HepG2 (cell line): ENCODE measurements at regions not wholly inside any gene's neighbourhood (a gene's known extent, or its start where the extent isn't known, plus 50 kb on each side); places are given as distances from the start of the nearest gene placed in this dataset.

Experiments used
- ATAC-seq: fragments of 200-7000 bp; cut with Tn5 transposase; 3 replicates; pipeline ENCODE4 v1.9.1; 2020; ENCODE audit warnings: mild to moderate bottlenecking, moderate library complexity
- BruUV-seq: library from RNA; stranded (reverse); fragments of 400-500 nt; replicated peaks from 2 replicates; lab custom pipeline; 2021; lab: Mats Ljungman, UMichigan
- CTCF ChIA-PET: fragments of 300-600 bp; formaldehyde crosslinking; extraction: SDS; loops from one replicate; lab custom pipeline; 2021; ENCODE audit warnings: low total read pairs, inconsistent platforms, low intra/inter-chr PET ratio; lab: Yijun Ruan, JAX
- POLR2A ChIA-PET: fragments of 350-600 bp; sonication (Branson Sonifier 250); formaldehyde crosslinking; loops from one replicate; lab custom pipeline; 2020; ENCODE audit warnings: antibody characterized with exemption, inconsistent platforms; lab: Yijun Ruan, JAX
- DNase-seq: peaks from one replicate; pipeline ENCODE4 v3.0.0-alpha.2; 2015; ENCODE audit warnings: low spot score
- FAIRE-seq: peaks from 3 replicates; lab custom pipeline; 2011; peaks lifted over from hg19 to GRCh38; lab: Jason Lieb, UNC
- H2AFZ ChIP-seq: one replicate; pipeline ENCODE4 v1.6.1; 2011; ENCODE audit warnings: low read length, inconsistent platforms
- H3K27ac ChIP-seq: fragments of 300-600 bp; 3 replicates; pipeline ENCODE4 v1.8.0; 2011; ENCODE audit warnings: mixed run types, mild to moderate bottlenecking, mixed read lengths, low read length, inconsistent platforms; ENCODE audit not compliant: insufficient read depth; ENCODE audit errors: extremely low read length
- H3K27me3 ChIP-seq, 2 experiments: fragments of 200-600 bp in 1 of 2; 2 replicates in 1 of 2; 3 replicates in 1 of 2; pipeline versions ENCODE4 v1.6.0 to v1.8.0; 2011; ENCODE audit warnings: low read length in 2 of 2, mild to moderate bottlenecking in 2 of 2, moderate library complexity in 2 of 2, inconsistent platforms in 1 of 2; ENCODE audit not compliant: insufficient read depth in 2 of 2, control insufficient read depth in 1 of 2
- H3K36me3 ChIP-seq, 2 experiments: fragments of 200-600 bp in 1 of 2; replicated peaks in 1 of 2; 2 replicates in 1 of 2; 3 replicates in 1 of 2; pipeline versions ENCODE4 v1.5.1 to v1.8.0; 2011; ENCODE audit warnings: low read length in 2 of 2, inconsistent platforms in 1 of 2; ENCODE audit not compliant: insufficient read depth in 2 of 2, control insufficient read depth in 1 of 2
- H3K4me1 ChIP-seq: 2 replicates; pipeline ENCODE4 v1.5.1; 2012; ENCODE audit warnings: low read length, inconsistent platforms; ENCODE audit not compliant: insufficient read depth
- H3K4me2 ChIP-seq: 2 replicates; pipeline ENCODE4 v1.6.0; 2011; ENCODE audit warnings: low read depth, low read length, inconsistent platforms
- H3K4me3 ChIP-seq, 3 experiments: fragments of 200-600 bp in 1 of 3; sonication (generic), shearing (Covaris generic) in 1 of 3; replicated peaks in 1 of 3; 2 replicates each; pipeline ENCODE4 v1.5.1; 2011 to 2016; ENCODE audit warnings: low read length in 3 of 3, inconsistent platforms in 2 of 3, low read depth in 2 of 3, mild to moderate bottlenecking in 2 of 3, control low read depth in 1 of 3, mixed read lengths in 1 of 3; ENCODE audit not compliant: insufficient read depth in 1 of 3
- H3K79me2 ChIP-seq: one replicate; pipeline ENCODE4 v1.6.1; 2011; ENCODE audit warnings: low read length, inconsistent platforms; ENCODE audit not compliant: insufficient read depth
- H3K9ac ChIP-seq: 2 replicates; pipeline ENCODE4 v1.6.0; 2011; ENCODE audit warnings: mild to moderate bottlenecking, low read depth, low read length, inconsistent platforms; ENCODE audit not compliant: insufficient read depth
- H3K9me3 ChIP-seq: 2 replicates; pipeline ENCODE4 v1.5.1; 2012; ENCODE audit warnings: mild to moderate bottlenecking, low read length
- H4K20me1 ChIP-seq: 2 replicates; pipeline ENCODE4 v1.6.0; 2011; ENCODE audit warnings: inconsistent platforms, mild to moderate bottlenecking, low read length, moderate library complexity; ENCODE audit not compliant: insufficient read depth
- CEBPG ChIP-seq: IDR thresholded peaks from 2 replicates; pipeline ENCODE4 v1.6.1; 2016
- ETS1 ChIP-seq: sonication (generic); formaldehyde crosslinking; IDR thresholded peaks from 2 replicates; pipeline ENCODE4 v1.4.0; 2020; ENCODE audit warnings: missing genetic modification reagents
- GZF1 ChIP-seq: sonication (generic); formaldehyde crosslinking; IDR thresholded peaks from 2 replicates; pipeline ENCODE4 v1.5.1; 2020; ENCODE audit warnings: mild to moderate bottlenecking, missing genetic modification reagents
- HNF4A ChIP-seq: sonication (generic); formaldehyde crosslinking; IDR thresholded peaks from 2 replicates; pipeline ENCODE4 v1.4.0; 2020; ENCODE audit warnings: missing genetic modification reagents
- PHF21A ChIP-seq: sonication (generic); formaldehyde crosslinking; IDR thresholded peaks from 2 replicates; pipeline ENCODE4 v1.5.0; 2020; ENCODE audit warnings: mild to moderate bottlenecking, missing genetic modification reagents
- SMC3 ChIP-seq: IDR thresholded peaks from 2 replicates; pipeline ENCODE4 v1.6.1; 2011; ENCODE audit warnings: low read length, improper control_type of control experiment
- SMYD3 ChIP-seq: sonication (generic); formaldehyde crosslinking; IDR thresholded peaks from 2 replicates; pipeline ENCODE4 v1.8.1; 2023; ENCODE audit warnings: mild to moderate bottlenecking, missing genetic modification reagents
- TCF7L2 ChIP-seq: IDR thresholded peaks from 2 replicates; pipeline ENCODE4 v1.6.1; 2011; ENCODE audit warnings: mild to moderate bottlenecking, low read depth, low read length, moderate library complexity
- ZFP62 ChIP-seq: sonication (generic); formaldehyde crosslinking; IDR thresholded peaks from 2 replicates; pipeline ENCODE4 v1.4.0; 2020; ENCODE audit warnings: missing genetic modification reagents
- ZNF407 ChIP-seq: sonication (generic); formaldehyde crosslinking; IDR thresholded peaks from one replicate; pipeline ENCODE4 v1.5.1; 2020; ENCODE audit warnings: mild to moderate bottlenecking, missing genetic modification reagents; ENCODE audit errors: not compliant biosample characterization
- ZNF775 ChIP-seq: sonication (generic); formaldehyde crosslinking; IDR thresholded peaks from 2 replicates; pipeline ENCODE4 v1.4.0; 2020; ENCODE audit warnings: missing genetic modification reagents, mild to moderate bottlenecking, moderate library complexity, borderline replicate concordance
- ZNF776 ChIP-seq: sonication (generic); formaldehyde crosslinking; IDR thresholded peaks from 2 replicates; pipeline ENCODE4 v1.4.0; 2020; ENCODE audit warnings: mild to moderate bottlenecking, missing genetic modification reagents
- ZNF816 ChIP-seq: sonication (generic); formaldehyde crosslinking; IDR thresholded peaks from 2 replicates; pipeline ENCODE4 v1.8.0; 2022; ENCODE audit warnings: missing genetic modification reagents, mild to moderate bottlenecking, borderline replicate concordance
- ZNF850 ChIP-seq: sonication (generic); formaldehyde crosslinking; conservative IDR thresholded peaks from 2 replicates; pipeline ENCODE4 v1.9.0; 2021; ENCODE audit warnings: mild to moderate bottlenecking, missing genetic modification reagents
- ZNF891 ChIP-seq: sonication (generic); formaldehyde crosslinking; IDR thresholded peaks from 2 replicates; pipeline ENCODE4 v1.5.0; 2020; ENCODE audit warnings: mild to moderate bottlenecking, missing genetic modification reagents
- WGBS: methylation state at CpG from one replicate; pipeline ENCODE4 v1.1.6; 2017; ENCODE audit warnings: low lambda C conversion rate; 5-methylcytosine and 5-hydroxymethylcytosine counted together
- in situ Hi-C: cut with HindIII; loops from 2 replicates; pipeline ENCODE4 v1.10.0; 2017; ENCODE audit warnings: low pct_unique_long_range_greater_than_20kb; ENCODE audit not compliant: extremely low pct_ligation_motif_present
- intact Hi-C: fragments of 100-400 bp; cut with micrococcal nuclease; formaldehyde crosslinking; loops from one replicate; pipeline ENCODE4 v1.10.0; 2022; ENCODE audit not compliant: unreplicated experiment

GRCh38 chr6:15798533-15799255 lies 135.9 kb upstream of the DTNBP1 start (continued):
- TF ChIP-seq ETS1 (CRISPR knock-in tag) (no peak), HNF4A (CRISPR knock-in tag) (no peak), CEBPG (CRISPR knock-in tag) (no peak)

GRCh38 chr6:15796844-15797243 lies 134.0 kb upstream of the DTNBP1 start:
- Histone ChIP-seq H4K20me1 (no peaks in the 10 kb centered on the region), H3K4me2 (no peak overlapping the region), H3K9me3 (no peaks in the 10 kb centered on the region), H3K4me1 (peaks cover 2% of the 10 kb centered on the region), H3K27ac (no peak overlapping the region), H3K4me3 (no peak overlapping the region), H3K9ac (no peak overlapping the region), H3K27me3 (no peaks in the 10 kb centered on the region; a peak in 2 of 5 replicates), H2AFZ (no peak overlapping the region), H3K79me2 (no peaks in the 10 kb centered on the region), H3K36me3 (no peaks in the 10 kb centered on the region)
- DNase-seq (no peak), FAIRE-seq (no peak), ATAC-seq (no peak)
- BruUV-seq = no TSS peak
- ChIA-PET POLR2A (no interaction called here), CTCF (no interaction called here)
- in situ Hi-C loops (no loop called here), intact Hi-C loops (no loop called here)
- TF ChIP-seq ZNF776 (CRISPR knock-in tag) (no peak), SMC3 (no peak), ZNF816 (CRISPR knock-in tag) (no peak), PHF21A (CRISPR knock-in tag) (no peak), ZNF850 (CRISPR knock-in tag) (no peak), ZNF775 (CRISPR knock-in tag) (no peak), GZF1 (CRISPR knock-in tag) (no peak), ZNF891 (CRISPR knock-in tag) (no peak), SMYD3 (no peak), TCF7L2 (no peak), ZFP62 (no peak), ZNF407 (CRISPR knock-in tag) (no peak)
- 22% methylated on average over 5 of the region's 5 CpGs for WGBS
